CD4-positive, alpha-beta T cell (primary cell): ENCODE measurements at regions not wholly inside any gene's neighbourhood (a gene's known extent, or its start where the extent isn't known, plus 50 kb on each side); places are given as distances from the start of the nearest gene placed in this dataset.

Experiments
- ATAC-seq: fragments of 200-7000 bp; cut with Tn5 transposase; one replicate; pipeline ENCODE4 v1.10.0; 2022; ENCODE audit warnings: mild to moderate bottlenecking; ENCODE audit not compliant: poor library complexity
- CTCF ChIA-PET: fragments of 350-600 bp; sonication (Branson Sonifier 250); formaldehyde crosslinking; loops from one replicate; lab custom pipeline; 2021; ENCODE audit warnings: antibody characterized with exemption, inconsistent platforms; lab: Charles Lee
- POLR2A ChIA-PET: fragments of 350-600 bp; sonication (Branson Sonifier 250); formaldehyde crosslinking; loops from one replicate; lab custom pipeline; 2021; ENCODE audit warnings: antibody characterized with exemption, inconsistent platforms; lab: Charles Lee
- DNase-seq, 14 experiments: peaks; one replicate each; pipeline ENCODE4 v3.0.0-alpha.2; 2013 to 2020; ENCODE audit warnings: mixed read lengths in 2 of 14
- H3K27ac ChIP-seq, 2 donors: one replicate each; pipeline versions ENCODE4 v1.5.1 to v1.7.0; 2013; ENCODE audit warnings: low read length in 2 of 2, low read depth in 1 of 2, mild to moderate bottlenecking in 1 of 2
- H3K27me3 ChIP-seq, 2 experiments: 1 replicate in 1 of 2; 2 replicates in 1 of 2; pipeline versions ENCODE4 v1.6.1 to v1.7.0; 2013; ENCODE audit warnings: low read length in 2 of 2, control low read depth in 1 of 2, mild to moderate bottlenecking in 1 of 2, moderate library complexity in 1 of 2; ENCODE audit not compliant: insufficient read depth in 2 of 2, control insufficient read depth in 1 of 2
- H3K36me3 ChIP-seq: one replicate; pipeline ENCODE4 v1.6.1; 2013; ENCODE audit warnings: low read length, control low read depth; ENCODE audit not compliant: insufficient read depth
- H3K4me1 ChIP-seq: one replicate; pipeline ENCODE4 v1.6.1; 2013; ENCODE audit warnings: low read length, control low read depth; ENCODE audit not compliant: insufficient read depth
- H3K4me3 ChIP-seq: one replicate; pipeline ENCODE4 v1.5.1; 2013; ENCODE audit warnings: mild to moderate bottlenecking, low read length, moderate library complexity
- H3K9me3 ChIP-seq, 2 experiments: 1 replicate in 1 of 2; 2 replicates in 1 of 2; pipeline versions ENCODE4 v1.6.1 to v1.7.0; 2013; ENCODE audit warnings: low read length in 2 of 2, mild to moderate bottlenecking in 2 of 2, control low read depth in 1 of 2, moderate library complexity in 1 of 2; ENCODE audit not compliant: control insufficient read depth in 1 of 2, insufficient read depth in 1 of 2
- H3K27ac Mint-ChIP-seq: one replicate; pipeline ENCODE4 v1.8.0; 2020; ENCODE audit warnings: mixed read lengths
- H3K27me3 Mint-ChIP-seq: one replicate; pipeline ENCODE4 v1.8.0; 2021; ENCODE audit warnings: mixed read lengths
- H3K36me3 Mint-ChIP-seq: one replicate; pipeline ENCODE4 v1.8.0; 2021; ENCODE audit warnings: low read depth, mixed read lengths
- H3K4me1 Mint-ChIP-seq: one replicate; pipeline ENCODE4 v1.8.0; 2021; ENCODE audit warnings: low read depth, mixed read lengths
- H3K4me3 Mint-ChIP-seq: one replicate; pipeline ENCODE4 v1.8.0; 2020; ENCODE audit warnings: mild to moderate bottlenecking, mixed read lengths
- H3K9me3 Mint-ChIP-seq: one replicate; pipeline ENCODE4 v1.8.0; 2020; ENCODE audit warnings: mixed read lengths
- intact Hi-C, 2 experiments: fragments of 100-400 bp; cut with DNase I in 1 of 2; cut with micrococcal nuclease in 1 of 2; formaldehyde crosslinking; loops; one replicate each; pipeline versions ENCODE4 v1.15.1 to v1.9.0; 2023 to 2025; cut with DNase I, micrococcal nuclease
- TF ChIP-seq, protein P1 (sequence below): fragments of 200-600 bp; IDR thresholded peaks from one replicate; pipeline ENCODE4 v1.8.0; 2022; ENCODE audit warnings: antibody characterized with exemption, mild to moderate bottlenecking

GRCh38 chr9:27645161-27645840 is 72.0 kb upstream of the C9orf72 start:
- intact Hi-C loops, result no loop called here
- Mint-ChIP-seq H3K27ac (no peak overlapping the region), H3K27me3 (peaks cover 9% of the 10 kb centered on the region), H3K4me1 (no peaks in the 10 kb centered on the region), H3K9me3 (no peaks in the 10 kb centered on the region), H3K36me3 (no peaks in the 10 kb centered on the region), H3K4me3 (no peak overlapping the region)
- no peaks in the 10 kb centered on the region for H3K36me3 ChIP-seq
- H3K27me3 ChIP-seq, result no peaks in the 10 kb centered on the region
- TF ChIP-seq, protein P1, sequence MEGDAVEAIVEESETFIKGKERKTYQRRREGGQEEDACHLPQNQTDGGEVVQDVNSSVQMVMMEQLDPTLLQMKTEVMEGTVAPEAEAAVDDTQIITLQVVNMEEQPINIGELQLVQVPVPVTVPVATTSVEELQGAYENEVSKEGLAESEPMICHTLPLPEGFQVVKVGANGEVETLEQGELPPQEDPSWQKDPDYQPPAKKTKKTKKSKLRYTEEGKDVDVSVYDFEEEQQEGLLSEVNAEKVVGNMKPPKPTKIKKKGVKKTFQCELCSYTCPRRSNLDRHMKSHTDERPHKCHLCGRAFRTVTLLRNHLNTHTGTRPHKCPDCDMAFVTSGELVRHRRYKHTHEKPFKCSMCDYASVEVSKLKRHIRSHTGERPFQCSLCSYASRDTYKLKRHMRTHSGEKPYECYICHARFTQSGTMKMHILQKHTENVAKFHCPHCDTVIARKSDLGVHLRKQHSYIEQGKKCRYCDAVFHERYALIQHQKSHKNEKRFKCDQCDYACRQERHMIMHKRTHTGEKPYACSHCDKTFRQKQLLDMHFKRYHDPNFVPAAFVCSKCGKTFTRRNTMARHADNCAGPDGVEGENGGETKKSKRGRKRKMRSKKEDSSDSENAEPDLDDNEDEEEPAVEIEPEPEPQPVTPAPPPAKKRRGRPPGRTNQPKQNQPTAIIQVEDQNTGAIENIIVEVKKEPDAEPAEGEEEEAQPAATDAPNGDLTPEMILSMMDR, result no peak
- H3K4me3 ChIP-seq, result no peak overlapping the region
- POLR2A ChIA-PET, result no interaction called here
- CTCF ChIA-PET, result no interaction called here
- DNase-seq (peak in 1 of 14 experiments; percentile 4), ATAC-seq (no peak)
- no peaks in the 10 kb centered on the region for H3K4me1 ChIP-seq
- H3K9me3 ChIP-seq, result no peaks in the 10 kb centered on the region
- no peak overlapping the region for H3K27ac ChIP-seq

DNA sequence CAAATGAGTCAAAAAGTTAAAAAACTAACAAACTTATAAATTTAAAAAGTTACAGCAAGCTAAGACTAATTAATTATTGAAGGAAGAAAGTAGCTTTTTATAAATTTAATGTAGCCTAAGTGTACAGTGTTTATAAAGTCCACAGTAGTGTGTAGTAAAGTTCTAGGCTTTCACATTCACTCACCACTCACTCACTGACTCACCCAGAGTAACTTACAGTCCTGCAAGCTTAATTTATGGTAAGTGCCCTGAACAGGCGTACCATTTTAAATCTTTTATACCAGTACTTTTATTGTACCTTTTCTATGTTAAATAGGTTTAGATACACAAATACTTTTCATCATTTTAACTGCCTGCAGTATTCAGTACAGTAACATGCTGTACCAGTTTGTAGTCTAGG is 80.0 kb upstream of the C9orf72 start:
- no peak for ATAC-seq
- Histone ChIP-seq H3K9me3 (peaks cover 0 to 5% of the 10 kb centered on the region in 2 experiments), H3K36me3 (no peaks in the 10 kb centered on the region), H3K27me3 (no peaks in the 10 kb centered on the region), H3K4me3 (no peak overlapping the region), H3K27ac (no peak overlapping the region), H3K4me1 (no peaks in the 10 kb centered on the region)
- TF ChIP-seq, protein P1, result no peak
- Mint-ChIP-seq H3K27ac (no peak overlapping the region), H3K9me3 (no peaks in the 10 kb centered on the region), H3K4me3 (no peak overlapping the region), H3K27me3 (no peaks in the 10 kb centered on the region), H3K4me1 (no peaks in the 10 kb centered on the region), H3K36me3 (no peaks in the 10 kb centered on the region)
- intact Hi-C loops, result no loop called here
- ChIA-PET CTCF (no interaction called here), POLR2A (no interaction called here)
- no peak for DNase-seq

- ChIA-PET POLR2A (no interaction called here), CTCF (no interaction called here)
- H3K36me3 Mint-ChIP-seq, result no peaks in the 10 kb centered on the region
- Histone ChIP-seq H3K36me3 (no peaks in the 10 kb centered on the region), H3K4me1 (no peaks in the 10 kb centered on the region), H3K27me3 (no peaks in the 10 kb centered on the region), H3K4me3 (no peak overlapping the region), H3K9me3 (peaks cover 0 to 5% of the 10 kb centered on the region in 2 experiments), H3K27ac (no peak overlapping the region)
- no peaks in the 10 kb centered on the region for H3K9me3 Mint-ChIP-seq
- ATAC-seq (no peak), DNase-seq (no peak)
- intact Hi-C loops, result no loop called here
- TF ChIP-seq, protein P1, result no peak
- no peaks in the 10 kb centered on the region for H3K27me3 Mint-ChIP-seq
- H3K27ac Mint-ChIP-seq, result no peak overlapping the region
- no peaks in the 10 kb centered on the region for H3K4me1 Mint-ChIP-seq
- H3K4me3 Mint-ChIP-seq, result no peak overlapping the region
Observed at GRCh38 chr9:27653957-27654356, 80.7 kb upstream of the C9orf72 start.
